ENCODE measurements at regions not wholly inside any gene's neighbourhood (a gene's known extent, or its start where the extent isn't known, plus 50 kb on each side); places are given as distances from the start of the nearest gene placed in this dataset.

DNA sequence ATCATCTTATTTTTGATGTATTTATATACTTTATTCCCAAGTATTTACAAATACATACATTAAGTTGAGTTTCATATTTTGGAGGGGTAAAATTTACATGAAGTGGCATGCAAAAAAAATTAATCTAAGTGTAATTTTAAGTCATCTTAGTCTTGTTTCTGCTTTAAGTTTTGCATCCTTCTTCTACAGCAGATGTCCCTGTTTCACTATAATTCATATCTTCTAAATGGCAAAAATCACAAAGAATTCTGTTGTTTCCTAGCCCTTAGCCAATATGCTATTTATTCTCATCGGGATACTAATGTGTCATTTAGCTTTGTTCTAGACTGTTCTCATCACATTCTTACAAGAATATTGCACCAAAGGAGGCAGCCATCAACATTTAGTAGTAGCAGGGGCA is 831.9 kb downstream of the GBE1 start:
- TF ChIP-seq, protein P1, sequence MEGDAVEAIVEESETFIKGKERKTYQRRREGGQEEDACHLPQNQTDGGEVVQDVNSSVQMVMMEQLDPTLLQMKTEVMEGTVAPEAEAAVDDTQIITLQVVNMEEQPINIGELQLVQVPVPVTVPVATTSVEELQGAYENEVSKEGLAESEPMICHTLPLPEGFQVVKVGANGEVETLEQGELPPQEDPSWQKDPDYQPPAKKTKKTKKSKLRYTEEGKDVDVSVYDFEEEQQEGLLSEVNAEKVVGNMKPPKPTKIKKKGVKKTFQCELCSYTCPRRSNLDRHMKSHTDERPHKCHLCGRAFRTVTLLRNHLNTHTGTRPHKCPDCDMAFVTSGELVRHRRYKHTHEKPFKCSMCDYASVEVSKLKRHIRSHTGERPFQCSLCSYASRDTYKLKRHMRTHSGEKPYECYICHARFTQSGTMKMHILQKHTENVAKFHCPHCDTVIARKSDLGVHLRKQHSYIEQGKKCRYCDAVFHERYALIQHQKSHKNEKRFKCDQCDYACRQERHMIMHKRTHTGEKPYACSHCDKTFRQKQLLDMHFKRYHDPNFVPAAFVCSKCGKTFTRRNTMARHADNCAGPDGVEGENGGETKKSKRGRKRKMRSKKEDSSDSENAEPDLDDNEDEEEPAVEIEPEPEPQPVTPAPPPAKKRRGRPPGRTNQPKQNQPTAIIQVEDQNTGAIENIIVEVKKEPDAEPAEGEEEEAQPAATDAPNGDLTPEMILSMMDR (IDR thresholded peaks at IDR 0.05), result no peak
- no peak for TF ChIP-seq POLR2A (IDR thresholded peaks at IDR 0.05)
